Caco-2 (cell line): ENCODE measurements at regions not wholly inside any gene's neighbourhood (a gene's known extent, or its start where the extent isn't known, plus 50 kb on each side); places are given as distances from the start of the nearest gene placed in this dataset.

Source experiments
- BruUV-seq: library from RNA; stranded (reverse); fragments of 400-500 nt; replicated peaks from 2 replicates; lab custom pipeline; 2021; lab: Mats Ljungman, UMichigan
- CTCF ChIA-PET: fragments of 300-600 bp; sonication (Branson Sonifier 250); formaldehyde crosslinking; loops from one replicate; lab custom pipeline; 2022; ENCODE audit warnings: antibody characterized with exemption; lab: Charles Lee
- POLR2A ChIA-PET: fragments of 300-600 bp; sonication (Branson Sonifier 250); formaldehyde crosslinking; loops from one replicate; lab custom pipeline; 2022; ENCODE audit warnings: antibody characterized with exemption; lab: Charles Lee
- DNase-seq, 2 experiments: peaks; one replicate each; pipeline versions ENCODE4 v3.0.0 to v3.0.0-alpha.2; 2020 to 2022
- H3K27me3 ChIP-seq: replicated peaks from 2 replicates; pipeline ENCODE4 v1.6.0; 2011; ENCODE audit warnings: low read length; ENCODE audit not compliant: control insufficient read depth, insufficient read depth
- H3K36me3 ChIP-seq: 2 replicates; pipeline ENCODE4 v1.5.1; 2011; ENCODE audit warnings: low read length; ENCODE audit not compliant: control insufficient read depth, insufficient read depth
- H3K4me1 ChIP-seq: fragments of 250-450 bp; sonication (Bioruptor Pico); 2 replicates; pipeline ENCODE4 v1.5.1; 2020; ENCODE audit warnings: mild to moderate bottlenecking
- H3K4me3 ChIP-seq: 2 replicates; pipeline ENCODE4 v1.5.1; 2011; ENCODE audit warnings: low read depth, mild to moderate bottlenecking, control low read depth, low read length
- H3K9me3 ChIP-seq: fragments of 250-450 bp; sonication (Bioruptor Pico); 2 replicates; pipeline ENCODE4 v1.5.1; 2020; ENCODE audit warnings: mild to moderate bottlenecking, moderate library complexity
- H3K27ac Mint-ChIP-seq: one replicate; pipeline ENCODE4 v1.8.0; 2022; ENCODE audit warnings: mixed read lengths; ENCODE audit not compliant: unreplicated experiment
- H3K27me3 Mint-ChIP-seq: one replicate; pipeline ENCODE4 v1.8.0; 2022; ENCODE audit warnings: mixed read lengths; ENCODE audit not compliant: insufficient read depth, unreplicated experiment
- H3K36me3 Mint-ChIP-seq: one replicate; pipeline ENCODE4 v1.8.0; 2022; ENCODE audit warnings: mild to moderate bottlenecking, mixed read lengths; ENCODE audit not compliant: insufficient read depth, unreplicated experiment
- H3K4me1 Mint-ChIP-seq: one replicate; pipeline ENCODE4 v1.8.0; 2022; ENCODE audit warnings: low read depth, mixed read lengths; ENCODE audit not compliant: unreplicated experiment
- H3K4me3 Mint-ChIP-seq: one replicate; pipeline ENCODE4 v1.8.0; 2022; ENCODE audit warnings: mild to moderate bottlenecking, moderate library complexity, mixed read lengths; ENCODE audit not compliant: unreplicated experiment
- H3K9me3 Mint-ChIP-seq: one replicate; pipeline ENCODE4 v1.8.0; 2022; ENCODE audit warnings: mixed read lengths; ENCODE audit not compliant: unreplicated experiment
- intact Hi-C: fragments of 100-400 bp; cut with micrococcal nuclease; formaldehyde crosslinking; loops from one replicate; pipeline ENCODE4 v1.10.0; 2022; ENCODE audit not compliant: unreplicated experiment
- TF ChIP-seq, protein P1 (sequence below), 2 experiments: fragments of 200-600 bp in 1 of 2; IDR thresholded peaks; 1 replicate in 1 of 2; 2 replicates in 1 of 2; pipeline versions ENCODE4 v1.5.1 to v1.8.0; 2011 to 2022; ENCODE audit warnings: antibody characterized with exemption in 1 of 2, control low read depth in 1 of 2, inconsistent platforms in 1 of 2, low read depth in 1 of 2, low read length in 1 of 2, mild to moderate bottlenecking in 1 of 2, moderate library complexity in 1 of 2; ENCODE audit not compliant: insufficient read depth in 1 of 2, severe bottlenecking in 1 of 2, unreplicated experiment in 1 of 2

- Histone ChIP-seq H3K4me1 (no peaks in the 10 kb centered on the region), H3K27me3 (no peaks in the 10 kb centered on the region), H3K36me3 (no peaks in the 10 kb centered on the region), H3K9me3 (no peaks in the 10 kb centered on the region), H3K4me3 (no peak overlapping the region)
- Mint-ChIP-seq H3K27me3 (no peaks in the 10 kb centered on the region), H3K36me3 (peaks cover 5% of the 10 kb centered on the region), H3K9me3 (no peaks in the 10 kb centered on the region), H3K4me1 (no peaks in the 10 kb centered on the region), H3K27ac (no peak overlapping the region), H3K4me3 (no peak overlapping the region)
- TF ChIP-seq, protein P1, sequence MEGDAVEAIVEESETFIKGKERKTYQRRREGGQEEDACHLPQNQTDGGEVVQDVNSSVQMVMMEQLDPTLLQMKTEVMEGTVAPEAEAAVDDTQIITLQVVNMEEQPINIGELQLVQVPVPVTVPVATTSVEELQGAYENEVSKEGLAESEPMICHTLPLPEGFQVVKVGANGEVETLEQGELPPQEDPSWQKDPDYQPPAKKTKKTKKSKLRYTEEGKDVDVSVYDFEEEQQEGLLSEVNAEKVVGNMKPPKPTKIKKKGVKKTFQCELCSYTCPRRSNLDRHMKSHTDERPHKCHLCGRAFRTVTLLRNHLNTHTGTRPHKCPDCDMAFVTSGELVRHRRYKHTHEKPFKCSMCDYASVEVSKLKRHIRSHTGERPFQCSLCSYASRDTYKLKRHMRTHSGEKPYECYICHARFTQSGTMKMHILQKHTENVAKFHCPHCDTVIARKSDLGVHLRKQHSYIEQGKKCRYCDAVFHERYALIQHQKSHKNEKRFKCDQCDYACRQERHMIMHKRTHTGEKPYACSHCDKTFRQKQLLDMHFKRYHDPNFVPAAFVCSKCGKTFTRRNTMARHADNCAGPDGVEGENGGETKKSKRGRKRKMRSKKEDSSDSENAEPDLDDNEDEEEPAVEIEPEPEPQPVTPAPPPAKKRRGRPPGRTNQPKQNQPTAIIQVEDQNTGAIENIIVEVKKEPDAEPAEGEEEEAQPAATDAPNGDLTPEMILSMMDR (IDR thresholded peaks at IDR 0.05; ENCODE audit: insufficient read depth in 1 of 2, low read depth in 1 of 2, low read length in 1 of 2, severe bottlenecking in 1 of 2, unreplicated experiment in 1 of 2), result no peak
- ChIA-PET CTCF (no interaction called here), POLR2A (no interaction called here)
- intact Hi-C loops, result no loop called here
- BruUV-seq, result no TSS peak
- DNase-seq, result no peak
Measured at GRCh38 chr13:53512635-53513034, 484.0 kb downstream of the OLFM4 start.

DNA sequence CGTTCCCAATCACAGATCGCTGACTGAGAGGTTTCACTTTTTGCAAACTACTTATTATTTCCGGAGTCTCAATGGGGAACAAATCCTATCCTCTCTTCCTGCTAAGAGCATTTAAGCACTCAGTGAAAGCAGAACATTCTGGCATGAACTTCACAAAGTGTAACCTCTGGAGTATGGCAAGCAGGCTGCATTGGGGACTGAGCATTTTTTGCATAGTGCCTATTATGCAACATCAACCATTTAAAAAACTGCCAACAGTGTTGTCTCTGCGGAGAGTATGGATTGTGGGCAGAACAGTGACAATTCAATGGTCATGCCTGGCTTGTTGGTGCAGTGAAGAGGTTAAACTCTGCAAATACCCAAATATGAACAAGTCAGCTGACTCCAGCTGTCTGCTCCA, 484.6 kb downstream of the OLFM4 start:
- intact Hi-C loops, result no loop called here
- no peak for DNase-seq
- H3K4me3 ChIP-seq, result no peak overlapping the region
- Mint-ChIP-seq H3K36me3 (peaks cover 5% of the 10 kb centered on the region), H3K4me3 (no peak overlapping the region), H3K9me3 (no peaks in the 10 kb centered on the region), H3K27me3 (no peaks in the 10 kb centered on the region), H3K27ac (no peak overlapping the region), H3K4me1 (no peaks in the 10 kb centered on the region)
- CTCF ChIA-PET, result no interaction called here
- POLR2A ChIA-PET, result no interaction called here
- no peaks in the 10 kb centered on the region for H3K9me3 ChIP-seq
- no peaks in the 10 kb centered on the region for H3K4me1 ChIP-seq
- H3K27me3 ChIP-seq, result no peaks in the 10 kb centered on the region
- H3K36me3 ChIP-seq, result no peaks in the 10 kb centered on the region
- no TSS peak for BruUV-seq
- TF ChIP-seq, protein P1 (IDR thresholded peaks at IDR 0.05; ENCODE audit: insufficient read depth in 1 of 2, low read depth in 1 of 2, low read length in 1 of 2, severe bottlenecking in 1 of 2, unreplicated experiment in 1 of 2), result no peak

DNA sequence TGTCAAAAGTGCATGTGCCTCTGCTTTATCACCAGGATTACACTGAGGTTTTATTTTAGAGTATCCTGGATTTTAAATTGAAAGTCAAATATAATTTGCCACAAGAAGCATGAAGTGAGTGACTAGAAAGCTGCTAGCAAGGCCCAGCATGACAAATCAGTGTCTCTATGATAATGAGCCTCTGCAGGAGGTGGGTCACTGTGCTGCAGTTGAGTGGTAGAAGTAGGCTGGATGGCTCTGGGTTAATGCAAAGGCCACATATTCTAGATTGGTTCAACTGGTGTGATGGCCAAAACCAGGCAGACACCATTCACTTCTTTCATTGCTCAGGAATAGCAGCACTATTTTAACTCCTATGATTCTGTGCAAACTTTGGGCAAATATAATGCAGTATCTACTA, 491.5 kb downstream of the OLFM4 start:
- H3K27me3 Mint-ChIP-seq, result peaks cover 3% of the 10 kb centered on the region
- H3K9me3 ChIP-seq, result no peaks in the 10 kb centered on the region
- BruUV-seq, result no TSS peak
- no peak overlapping the region for H3K4me3 ChIP-seq
- H3K4me3 Mint-ChIP-seq, result no peak overlapping the region
- H3K9me3 Mint-ChIP-seq, result no peaks in the 10 kb centered on the region
- intact Hi-C loops, result no loop called here
- H3K27ac Mint-ChIP-seq, result no peak overlapping the region
- H3K36me3 Mint-ChIP-seq, result peaks cover 5% of the 10 kb centered on the region
- no peak for DNase-seq
- TF ChIP-seq, protein P1 (IDR thresholded peaks at IDR 0.05; ENCODE audit: insufficient read depth in 1 of 2, low read depth in 1 of 2, low read length in 1 of 2, severe bottlenecking in 1 of 2, unreplicated experiment in 1 of 2), result no peak
- H3K36me3 ChIP-seq, result no peaks in the 10 kb centered on the region
- H3K4me1 ChIP-seq, result no peaks in the 10 kb centered on the region
- CTCF ChIA-PET, result no interaction called here
- no peaks in the 10 kb centered on the region for H3K4me1 Mint-ChIP-seq
- POLR2A ChIA-PET, result no interaction called here
- H3K27me3 ChIP-seq, result no peaks in the 10 kb centered on the region
